HG03175 (cell line): ENCODE measurements at regions not wholly inside any gene's neighbourhood (a gene's known extent, or its start where the extent isn't known, plus 50 kb on each side); places are given as distances from the start of the nearest gene placed in this dataset.
"Not testable (repeated sequence)": the region's sequence is repeated elsewhere in the genome, so short reads cannot be mapped to it uniquely, and the experiment has no call there.

Source experiments
- ATAC-seq: cut with Tn5 transposase; IDR thresholded peaks from one replicate; pipeline ENCODE4 v1.9.1; 2021; ENCODE audit warnings: mild to moderate bottlenecking, moderate library complexity; ENCODE audit not compliant: unreplicated experiment

- no peak for ATAC-seq
Observed at GRCh38 chr1:219560856-219561255, 52.0 kb downstream of the ZC3H11B start.

DNA sequence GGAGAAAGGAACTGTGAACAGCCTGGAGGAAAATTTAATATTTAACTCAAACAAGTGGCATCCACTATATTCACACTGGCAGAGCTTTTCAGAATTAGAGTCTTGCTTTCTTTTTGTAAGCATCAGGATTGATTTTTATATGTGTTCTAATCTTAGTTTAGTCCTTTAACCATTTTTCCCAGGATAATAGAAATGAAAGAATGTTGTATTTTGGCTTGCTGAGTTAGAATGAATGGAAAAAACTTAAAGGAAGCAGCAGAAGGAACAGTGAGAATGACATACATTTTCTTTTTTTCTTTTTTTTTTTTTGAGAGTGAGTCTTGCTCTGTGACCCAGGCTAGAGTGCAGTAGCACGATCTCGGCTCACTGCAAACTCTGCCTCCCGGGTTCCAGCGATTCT, 53.0 kb downstream of the ZC3H11B start:
- ATAC-seq = no peak

DNA sequence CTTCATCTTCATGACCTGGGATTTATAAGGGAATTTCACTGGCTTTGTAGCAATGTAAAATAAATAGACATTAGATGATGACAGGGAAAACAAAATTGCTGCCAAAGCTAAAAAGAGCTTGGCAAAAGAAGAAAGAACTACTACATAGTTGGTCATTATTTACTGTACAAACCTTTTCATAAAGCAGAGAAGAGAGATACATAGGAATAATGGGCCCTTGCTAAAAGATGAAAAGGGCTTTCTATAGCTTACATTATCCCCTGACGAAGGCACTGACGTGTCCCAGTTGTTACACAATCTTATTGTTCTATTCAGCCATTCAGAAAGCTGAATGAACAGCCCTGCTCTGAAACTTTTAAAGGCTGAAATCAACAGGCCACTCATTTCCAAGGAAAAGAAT, 57.1 kb downstream of the ZC3H11B start:
- no peak for ATAC-seq

GRCh38 chr1:219555031-219555692, 57.7 kb downstream of the ZC3H11B start:
- no peak for ATAC-seq

DNA sequence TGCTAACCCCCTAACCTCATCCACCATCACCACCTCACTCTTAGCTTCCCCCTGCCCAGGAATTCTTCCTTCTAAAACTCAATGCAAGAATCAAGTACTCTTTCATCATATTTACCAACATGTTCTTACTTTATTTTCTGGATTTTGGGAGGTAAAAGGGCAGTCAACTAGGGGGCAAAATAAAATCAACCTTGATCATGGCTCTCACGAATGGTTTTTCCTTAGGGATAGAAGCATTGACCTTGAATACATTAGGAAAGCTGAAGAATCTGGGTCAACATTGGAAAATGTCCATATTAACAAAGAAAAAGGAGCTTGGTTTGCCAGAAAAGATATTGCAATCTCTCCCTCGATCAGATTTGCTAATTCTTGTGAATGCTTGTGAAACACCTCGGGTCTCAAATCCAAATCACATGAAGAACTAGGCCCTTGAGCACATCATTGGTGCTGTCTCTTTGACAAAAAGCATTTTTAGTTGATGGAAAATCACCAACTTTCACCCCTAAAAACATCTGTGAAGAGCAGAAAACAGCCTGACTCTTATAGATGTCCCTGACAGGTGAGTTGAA, 58.9 kb downstream of the ZC3H11B start:
- no peak for ATAC-seq

GRCh38 chr1:219550201-219550600, 62.7 kb downstream of the ZC3H11B start:
- ATAC-seq = no peak

GRCh38 chr1:219549215-219549614, 63.7 kb downstream of the ZC3H11B start:
- no peak for ATAC-seq

GRCh38 chr1:219548386-219548785, 64.5 kb downstream of the ZC3H11B start:
- no peak for ATAC-seq

DNA sequence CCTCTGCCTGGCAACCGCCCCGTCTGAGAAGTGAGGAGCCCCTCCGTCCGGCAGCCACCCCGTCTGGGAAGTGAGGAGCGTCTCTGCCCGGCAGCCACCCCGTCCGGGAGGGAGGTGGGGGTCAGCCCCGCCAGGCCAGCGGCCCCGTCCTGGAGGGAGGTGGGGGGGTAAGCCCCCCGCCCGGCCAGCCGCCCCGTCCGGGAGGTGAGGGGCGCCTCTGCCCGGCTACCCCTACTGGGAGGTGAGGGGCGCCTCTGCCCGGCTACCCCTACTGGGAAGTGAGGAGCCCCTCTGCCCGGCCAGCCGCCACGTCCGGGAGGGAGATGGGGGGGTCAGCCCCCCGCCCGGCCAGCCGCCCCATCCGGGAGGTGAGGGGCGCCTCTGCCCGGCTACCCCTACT, 67.1 kb downstream of the ZC3H11B start:
- ATAC-seq = not testable (repeated sequence)

- ATAC-seq = no peak
Observed at GRCh38 chr1:219544163-219544846, 68.6 kb downstream of the ZC3H11B start.

- ATAC-seq = no peak
Observed at GRCh38 chr1:219542828-219543518, 69.9 kb downstream of the ZC3H11B start.

DNA sequence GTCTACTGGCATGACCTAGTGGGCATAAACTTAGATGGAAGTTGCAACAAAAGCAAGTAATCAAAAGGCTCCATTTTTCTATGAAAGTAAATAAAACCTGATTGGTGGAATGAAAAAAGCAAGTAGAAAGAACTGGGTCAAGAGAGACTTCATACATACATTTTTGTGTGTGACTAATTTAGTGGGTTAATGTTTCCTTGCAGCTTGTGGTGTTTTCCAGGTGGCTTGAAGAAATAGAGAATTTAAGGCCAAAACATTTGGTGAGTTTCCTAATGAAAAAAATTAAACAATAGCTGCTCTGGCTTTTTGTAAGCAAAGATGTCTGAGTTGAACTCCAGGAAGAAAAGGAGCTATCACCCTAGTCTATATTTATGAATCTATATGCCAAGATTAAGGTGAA, 71.0 kb downstream of the ZC3H11B start:
- no peak for ATAC-seq

GRCh38 chr1:219539645-219540254, 73.2 kb downstream of the ZC3H11B start:
- ATAC-seq = no peak

DNA sequence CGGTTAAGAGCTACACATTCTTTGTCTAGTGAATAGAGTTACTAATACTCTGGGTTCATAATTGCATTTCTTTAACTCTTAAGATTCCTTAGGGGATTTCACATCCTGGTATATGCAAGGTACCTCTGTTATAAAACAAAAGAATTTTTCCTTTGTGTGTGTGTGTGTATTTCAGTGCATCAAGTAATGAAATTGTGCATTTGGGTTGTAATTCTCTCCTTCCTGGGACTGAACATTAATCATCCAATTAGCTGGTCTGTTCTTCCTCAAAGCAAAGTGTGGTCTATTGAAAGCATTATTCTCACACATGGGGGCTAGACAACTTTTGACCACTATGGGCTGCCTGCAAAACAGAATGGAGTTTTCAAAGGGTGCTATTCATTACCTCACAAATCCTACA, 74.0 kb downstream of the ZC3H11B start:
- ATAC-seq = no peak

DNA sequence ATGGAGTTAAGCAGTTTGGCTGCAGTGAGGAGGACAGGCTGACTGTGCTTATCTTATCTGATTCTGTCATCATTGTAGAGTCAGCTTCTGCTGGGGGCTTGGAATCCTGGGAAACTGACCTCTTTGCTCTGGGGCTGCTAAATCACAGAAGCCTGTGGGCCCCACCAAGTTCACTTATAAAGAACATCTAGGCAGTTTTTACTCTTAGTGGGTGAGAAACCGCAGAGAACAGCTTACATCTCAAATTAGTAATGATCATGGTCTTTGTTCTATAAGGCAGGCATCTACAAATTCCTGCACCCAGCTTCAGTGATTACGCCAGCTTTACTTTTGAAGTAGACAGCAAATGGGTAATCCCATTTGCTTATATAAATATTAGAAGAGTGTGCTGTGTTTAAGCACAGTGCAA, 75.7 kb downstream of the ZC3H11B start:
- ATAC-seq = no peak

GRCh38 chr1:219536038-219536437, 76.9 kb downstream of the ZC3H11B start:
- no peak for ATAC-seq

DNA sequence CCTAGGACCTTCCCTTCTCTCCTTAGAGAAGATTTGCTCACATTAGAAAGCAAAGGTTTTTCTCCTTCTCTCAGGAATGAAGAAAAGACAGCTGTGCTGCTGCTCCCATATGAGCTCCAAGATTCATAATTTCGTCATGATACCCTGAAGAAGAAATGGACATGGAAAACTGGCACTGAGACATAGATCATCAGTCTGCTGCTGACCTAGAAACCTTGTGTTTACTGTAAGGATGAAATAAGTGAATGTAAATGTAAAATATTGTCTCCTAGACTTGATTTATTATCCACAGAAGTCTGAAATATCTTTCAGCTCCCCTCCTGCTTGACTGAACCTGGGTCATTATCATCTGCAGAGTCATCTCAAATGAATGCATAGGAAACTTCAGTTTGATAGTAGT, 77.9 kb downstream of the ZC3H11B start:
- ATAC-seq = no peak

GRCh38 chr1:219533280-219533679, 79.6 kb downstream of the ZC3H11B start:
- ATAC-seq = no peak

GRCh38 chr1:219529116-219529515, 83.8 kb downstream of the ZC3H11B start:
- ATAC-seq = no peak

DNA sequence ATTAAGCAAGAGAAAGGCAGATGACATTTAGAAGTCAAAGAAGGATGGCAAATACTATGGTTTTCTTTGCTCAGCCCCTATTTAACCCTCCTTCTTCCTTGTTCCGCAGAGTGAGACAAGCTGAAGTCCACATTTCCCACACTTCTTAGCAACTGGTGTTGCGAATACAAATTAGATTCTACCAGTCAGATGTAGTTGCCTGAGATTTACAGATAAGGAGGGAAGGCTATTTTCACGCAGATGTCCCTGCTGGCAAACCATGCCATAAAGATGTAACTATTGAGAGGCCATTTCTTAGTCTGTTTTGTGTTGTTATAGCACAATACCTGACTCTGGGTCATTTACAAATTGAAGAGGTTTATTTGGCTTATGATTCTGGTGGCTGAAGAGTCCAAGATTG, 84.3 kb downstream of the ZC3H11B start:
- no peak for ATAC-seq

GRCh38 chr1:219527994-219528393, 84.9 kb downstream of the ZC3H11B start:
- no peak for ATAC-seq
